Naive thymus-derived CD8-positive, alpha-beta T cell (primary cell): ENCODE measurements at regions not wholly inside any gene's neighbourhood (a gene's known extent, or its start where the extent isn't known, plus 50 kb on each side); places are given as distances from the start of the nearest gene placed in this dataset.

Experiments
- ATAC-seq, 2 donors: fragments of 150-1000 bp; cut with Tn5 transposase in 1 of 2; sonication (Bioruptor Pico), chemical (Tn5 transposase) in 1 of 2; 1 replicate in 1 of 2; 2 replicates in 1 of 2; pipeline ENCODE4 v1.10.0; 2021; ENCODE audit warnings: mild to moderate bottlenecking in 2 of 2, moderate library complexity in 2 of 2
- POLR2A ChIA-PET: fragments of 350-600 bp; sonication (Branson Sonifier 250); formaldehyde crosslinking; loops from one replicate; lab custom pipeline; 2021; ENCODE audit warnings: antibody characterized with exemption; lab: Charles Lee
- DNase-seq, 10 donors: peaks; one replicate each; pipeline versions ENCODE4 v3.0.0 to v3.0.0-alpha.2; 2020 to 2022
- H3K27ac Mint-ChIP-seq, 10 donors: one replicate each; pipeline ENCODE4 v1.8.0; 2020 to 2022; ENCODE audit warnings: mild to moderate bottlenecking in 10 of 10, mixed read lengths in 10 of 10, moderate library complexity in 4 of 10, inconsistent platforms in 1 of 10
- H3K27me3 Mint-ChIP-seq, 5 donors: one replicate each; pipeline ENCODE4 v1.8.0; 2021 to 2022; ENCODE audit warnings: mixed read lengths in 5 of 5
- H3K36me3 Mint-ChIP-seq, 3 donors: one replicate each; pipeline ENCODE4 v1.8.0; 2020 to 2022; ENCODE audit warnings: mixed read lengths in 3 of 3, mild to moderate bottlenecking in 2 of 3, inconsistent platforms in 1 of 3
- H3K4me1 Mint-ChIP-seq, 4 donors: one replicate each; pipeline ENCODE4 v1.8.0; 2021 to 2022; ENCODE audit warnings: mixed read lengths in 4 of 4
- H3K4me3 Mint-ChIP-seq, 10 donors: one replicate each; pipeline ENCODE4 v1.8.0; 2020 to 2022; ENCODE audit warnings: mild to moderate bottlenecking in 10 of 10, mixed read lengths in 10 of 10, moderate library complexity in 6 of 10, inconsistent platforms in 1 of 10
- H3K9me3 Mint-ChIP-seq, 9 donors: one replicate each; pipeline ENCODE4 v1.8.0; 2020 to 2022; ENCODE audit warnings: mixed read lengths in 9 of 9, mild to moderate bottlenecking in 3 of 9, inconsistent platforms in 1 of 9, moderate library complexity in 1 of 9

GRCh38 chr7:131727189-131727588 is 170.8 kb upstream of the PODXL start:
- no peak for ATAC-seq
- Mint-ChIP-seq H3K9me3 (peaks cover 0 to 20% (median 14%) of the 10 kb centered on the region in 9 donors), H3K4me3 (no peak overlapping the region), H3K27me3 (peaks cover 2 to 30% (median 14%) of the 10 kb centered on the region in 5 donors), H3K4me1 (no peaks in the 10 kb centered on the region), H3K27ac (no peak overlapping the region), H3K36me3 (peaks cover 0 to 11% (median 0%) of the 10 kb centered on the region in 3 donors)
- no peak for DNase-seq
- POLR2A ChIA-PET, result no interaction called here

- Mint-ChIP-seq H3K36me3 (peaks cover 0 to 11% (median 0%) of the 10 kb centered on the region in 3 donors), H3K4me1 (no peaks in the 10 kb centered on the region), H3K4me3 (no peak overlapping the region), H3K27ac (no peak overlapping the region), H3K9me3 (peaks cover 0 to 20% (median 9%) of the 10 kb centered on the region in 9 donors), H3K27me3 (peaks cover 0 to 25% (median 10%) of the 10 kb centered on the region in 5 donors)
- POLR2A ChIA-PET, result no interaction called here
- DNase-seq (no peak), ATAC-seq (no peak)
These were observed 170.3 kb upstream of the PODXL start for GRCh38 chr7:131726686-131727085.

GRCh38 chr7:131726031-131726430 is 169.6 kb upstream of the PODXL start:
- Mint-ChIP-seq H3K9me3 (peaks cover 0 to 20% (median 9%) of the 10 kb centered on the region in 9 donors), H3K27ac (peak overlapping the region in 1 of 10 donors; percentile 14), H3K4me3 (no peak overlapping the region), H3K4me1 (no peaks in the 10 kb centered on the region), H3K27me3 (peaks cover under 1 to 22% (median 10%) of the 10 kb centered on the region in 5 donors), H3K36me3 (peaks cover 0 to 11% (median 0%) of the 10 kb centered on the region in 3 donors)
- POLR2A ChIA-PET, result no interaction called here
- DNase-seq, result no peak
- no peak for ATAC-seq

- POLR2A ChIA-PET, result no interaction called here
- ATAC-seq, result no peak
- H3K4me1 Mint-ChIP-seq, result no peaks in the 10 kb centered on the region
These were observed 168.4 kb upstream of the PODXL start for GRCh38 chr7:131724776-131725345.

GRCh38 chr7:131723926-131724325 is 167.5 kb upstream of the PODXL start:
- peaks cover 8 to 31% (median 12%) of the 10 kb centered on the region in 5 donors for H3K27me3 Mint-ChIP-seq
- ATAC-seq (no peak), DNase-seq (no peak)
- peaks cover 0 to 10% (median 0%) of the 10 kb centered on the region in 3 donors for H3K36me3 Mint-ChIP-seq
- H3K27ac Mint-ChIP-seq, result no peak overlapping the region
- peaks cover 0 to 12% (median 7%) of the 10 kb centered on the region in 9 donors for H3K9me3 Mint-ChIP-seq
- H3K4me1 Mint-ChIP-seq, result no peaks in the 10 kb centered on the region
- POLR2A ChIA-PET, result no interaction called here
- no peak overlapping the region for H3K4me3 Mint-ChIP-seq

More at GRCh38 chr7:131724776-131725345, 168.4 kb upstream of the PODXL start:
- Mint-ChIP-seq H3K27me3 (peaks cover 6 to 26% (median 8%) of the 10 kb centered on the region in 5 donors), H3K4me3 (no peak overlapping the region), H3K9me3 (peaks cover 0 to 20% (median 9%) of the 10 kb centered on the region in 9 donors), H3K36me3 (peaks cover 0 to 11% (median 0%) of the 10 kb centered on the region in 3 donors), H3K27ac (no peak overlapping the region)
- DNase-seq, result no peak

- peaks cover 0 to 5% (median 0%) of the 10 kb centered on the region in 9 donors for H3K9me3 Mint-ChIP-seq
- POLR2A ChIA-PET, result no interaction called here
- no peaks in the 10 kb centered on the region for H3K4me1 Mint-ChIP-seq
- ATAC-seq (no peak), DNase-seq (no peak)
- H3K4me3 Mint-ChIP-seq, result no peak overlapping the region
- H3K27ac Mint-ChIP-seq, result no peak overlapping the region
- H3K27me3 Mint-ChIP-seq, result peaks cover 7 to 26% (median 15%) of the 10 kb centered on the region in 5 donors
- H3K36me3 Mint-ChIP-seq, result no peaks in the 10 kb centered on the region
These were observed 165.9 kb upstream of the PODXL start for GRCh38 chr7:131722371-131722770.

GRCh38 chr7:131721660-131722059 is 165.2 kb upstream of the PODXL start:
- no peak for DNase-seq
- no peak for ATAC-seq
- Mint-ChIP-seq H3K9me3 (peaks cover 0 to 5% (median 0%) of the 10 kb centered on the region in 9 donors), H3K27ac (no peak overlapping the region), H3K4me1 (no peaks in the 10 kb centered on the region), H3K4me3 (no peak overlapping the region), H3K27me3 (peaks cover 7 to 24% (median 15%) of the 10 kb centered on the region in 5 donors), H3K36me3 (no peaks in the 10 kb centered on the region)
- POLR2A ChIA-PET, result no interaction called here

GRCh38 chr7:131720703-131721102 is 164.3 kb upstream of the PODXL start:
- no peak for ATAC-seq
- POLR2A ChIA-PET, result no interaction called here
- H3K27ac Mint-ChIP-seq, result peak overlapping the region in 1 of 10 donors; percentile 41
- no peak for DNase-seq
- no peaks in the 10 kb centered on the region for H3K36me3 Mint-ChIP-seq
- H3K27me3 Mint-ChIP-seq, result peaks cover 7 to 24% (median 16%) of the 10 kb centered on the region in 5 donors
- no peak overlapping the region for H3K4me3 Mint-ChIP-seq
- H3K4me1 Mint-ChIP-seq, result no peaks in the 10 kb centered on the region
- H3K9me3 Mint-ChIP-seq, result peaks cover 0 to 4% (median 0%) of the 10 kb centered on the region in 9 donors

GRCh38 chr7:131717181-131717580 is 160.8 kb upstream of the PODXL start:
- no peaks in the 10 kb centered on the region for H3K36me3 Mint-ChIP-seq
- H3K27me3 Mint-ChIP-seq, result peaks cover 12 to 21% (median 14%) of the 10 kb centered on the region in 5 donors
- no peak overlapping the region for H3K4me3 Mint-ChIP-seq
- no peaks in the 10 kb centered on the region for H3K4me1 Mint-ChIP-seq
- no peak overlapping the region for H3K27ac Mint-ChIP-seq
- no peak for DNase-seq
- H3K9me3 Mint-ChIP-seq, result peaks cover 0 to 1% (median 0%) of the 10 kb centered on the region in 9 donors
- POLR2A ChIA-PET, result no interaction called here
- ATAC-seq, result no peak

GRCh38 chr7:131699323-131699722 is 142.9 kb upstream of the PODXL start:
- Mint-ChIP-seq H3K4me1 (no peaks in the 10 kb centered on the region), H3K9me3 (peaks cover 3 to 15% (median 10%) of the 10 kb centered on the region in 9 donors), H3K4me3 (no peak overlapping the region), H3K27me3 (peaks cover 0 to 5% (median 0%) of the 10 kb centered on the region in 5 donors), H3K27ac (no peak overlapping the region), H3K36me3 (peaks cover 0 to 5% (median 0%) of the 10 kb centered on the region in 3 donors)
- DNase-seq (no peak), ATAC-seq (no peak)
- POLR2A ChIA-PET, result no interaction called here

- DNase-seq (peak in 2 of 10 donors; percentile 5 to 18), ATAC-seq (no peak)
- POLR2A ChIA-PET, result no interaction called here
- H3K9me3 Mint-ChIP-seq, result no peaks in the 10 kb centered on the region
- peak overlapping the region in 1 of 10 donors; percentile 78 for H3K27ac Mint-ChIP-seq
- H3K27me3 Mint-ChIP-seq, result peaks cover 23 to 60% (median 41%) of the 10 kb centered on the region in 5 donors
- no peaks in the 10 kb centered on the region for H3K36me3 Mint-ChIP-seq
- peaks cover 1 to 18% (median 7%) of the 10 kb centered on the region in 4 donors for H3K4me1 Mint-ChIP-seq
- no peak overlapping the region for H3K4me3 Mint-ChIP-seq
These were observed 135.9 kb upstream of the PODXL start for GRCh38 chr7:131692131-131692960.

- Mint-ChIP-seq H3K4me1 (peaks cover 1 to 18% (median 7%) of the 10 kb centered on the region in 4 donors), H3K36me3 (no peaks in the 10 kb centered on the region), H3K4me3 (no peak overlapping the region), H3K27ac (peak overlapping the region in 2 of 10 donors; percentile 44 to 78), H3K27me3 (peaks cover 23 to 62% (median 43%) of the 10 kb centered on the region in 5 donors), H3K9me3 (no peaks in the 10 kb centered on the region)
- DNase-seq, result no peak
- POLR2A ChIA-PET, result no interaction called here
- no peak for ATAC-seq
These were observed 135.2 kb upstream of the PODXL start for GRCh38 chr7:131691454-131692130.
